ENCODE measurements at regions not wholly inside any gene's neighbourhood (a gene's known extent, or its start where the extent isn't known, plus 50 kb on each side); places are given as distances from the start of the nearest gene placed in this dataset.

DNA sequence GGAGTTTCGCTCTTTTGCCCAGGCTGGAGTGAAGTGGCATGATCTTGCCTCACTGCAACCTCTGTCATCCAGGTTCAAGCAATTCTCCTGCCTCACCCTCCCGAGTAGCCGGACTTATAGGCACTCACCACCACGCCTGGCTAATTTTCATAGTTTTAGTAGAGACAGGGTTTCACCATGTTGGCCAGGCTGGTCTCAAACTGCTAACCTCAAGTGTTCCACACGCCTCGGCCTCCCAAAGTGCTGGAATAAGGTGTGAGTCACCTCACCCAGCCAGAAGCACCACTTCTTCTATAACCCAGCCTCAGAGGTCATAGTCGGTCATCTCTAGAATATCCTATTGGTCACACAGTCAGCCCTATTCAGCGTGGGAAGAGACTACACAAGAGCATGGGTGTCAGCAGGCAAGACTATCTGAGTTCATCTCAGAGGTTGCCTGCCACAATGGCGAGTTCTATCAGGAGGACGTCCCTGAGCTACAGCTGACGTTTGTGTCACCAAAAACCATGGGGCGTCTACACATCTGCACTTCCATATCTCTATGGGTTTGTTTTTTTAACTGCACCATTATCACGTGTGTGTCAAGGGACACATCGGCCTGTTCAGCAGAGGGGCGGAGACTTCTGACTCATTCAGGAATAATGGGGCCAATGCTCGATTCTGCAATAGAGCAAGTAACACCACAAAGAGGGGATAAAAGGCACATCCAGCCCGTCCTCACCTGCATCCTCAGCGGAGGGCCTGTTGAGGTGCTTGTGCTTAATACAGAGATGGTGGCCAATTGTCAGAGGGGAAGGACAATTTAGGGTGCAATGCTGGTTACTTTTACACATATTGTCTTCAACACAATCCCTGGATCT, 256.3 kb upstream of the IRF2BP2 start (continued):
- TF ChIP-seq, protein P1, sequence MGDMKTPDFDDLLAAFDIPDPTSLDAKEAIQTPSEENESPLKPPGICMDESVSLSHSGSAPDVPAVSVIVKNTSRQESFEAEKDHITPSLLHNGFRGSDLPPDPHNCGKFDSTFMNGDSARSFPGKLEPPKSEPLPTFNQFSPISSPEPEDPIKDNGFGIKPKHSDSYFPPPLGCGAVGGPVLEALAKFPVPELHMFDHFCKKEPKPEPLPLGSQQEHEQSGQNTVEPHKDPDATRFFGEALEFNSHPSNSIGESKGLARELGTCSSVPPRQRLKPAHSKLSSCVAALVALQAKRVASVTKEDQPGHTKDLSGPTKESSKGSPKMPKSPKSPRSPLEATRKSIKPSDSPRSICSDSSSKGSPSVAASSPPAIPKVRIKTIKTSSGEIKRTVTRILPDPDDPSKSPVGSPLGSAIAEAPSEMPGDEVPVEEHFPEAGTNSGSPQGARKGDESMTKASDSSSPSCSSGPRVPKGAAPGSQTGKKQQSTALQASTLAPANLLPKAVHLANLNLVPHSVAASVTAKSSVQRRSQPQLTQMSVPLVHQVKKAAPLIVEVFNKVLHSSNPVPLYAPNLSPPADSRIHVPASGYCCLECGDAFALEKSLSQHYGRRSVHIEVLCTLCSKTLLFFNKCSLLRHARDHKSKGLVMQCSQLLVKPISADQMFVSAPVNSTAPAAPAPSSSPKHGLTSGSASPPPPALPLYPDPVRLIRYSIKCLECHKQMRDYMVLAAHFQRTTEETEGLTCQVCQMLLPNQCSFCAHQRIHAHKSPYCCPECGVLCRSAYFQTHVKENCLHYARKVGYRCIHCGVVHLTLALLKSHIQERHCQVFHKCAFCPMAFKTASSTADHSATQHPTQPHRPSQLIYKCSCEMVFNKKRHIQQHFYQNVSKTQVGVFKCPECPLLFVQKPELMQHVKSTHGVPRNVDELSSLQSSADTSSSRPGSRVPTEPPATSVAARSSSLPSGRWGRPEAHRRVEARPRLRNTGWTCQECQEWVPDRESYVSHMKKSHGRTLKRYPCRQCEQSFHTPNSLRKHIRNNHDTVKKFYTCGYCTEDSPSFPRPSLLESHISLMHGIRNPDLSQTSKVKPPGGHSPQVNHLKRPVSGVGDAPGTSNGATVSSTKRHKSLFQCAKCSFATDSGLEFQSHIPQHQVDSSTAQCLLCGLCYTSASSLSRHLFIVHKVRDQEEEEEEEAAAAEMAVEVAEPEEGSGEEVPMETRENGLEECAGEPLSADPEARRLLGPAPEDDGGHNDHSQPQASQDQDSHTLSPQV (IDR thresholded peaks at IDR 0.05) = peak; percentile 97
- TF ChIP-seq HES1 (IDR thresholded peaks at IDR 0.05; ENCODE audit: low read depth) (peak; percentile 63; the same call in 1 of the 2 replicates), ZNF224 (CRISPR knock-in tag; IDR thresholded peaks at IDR 0.05) (no peak), ELF2 (CRISPR knock-in tag; IDR thresholded peaks at IDR 0.05) (peak; percentile 5; the same call in 1 of the 2 replicates), SAFB2 (IDR thresholded peaks at IDR 0.05; ENCODE audit: borderline replicate concordance, low read depth, low read length, severe bottlenecking) (no peak), NUFIP1 (IDR thresholded peaks at IDR 0.05; ENCODE audit: partially characterized antibody) (no peak), SMARCE1 (IDR thresholded peaks at IDR 0.05) (peak; percentile 83), SRSF9 (IDR thresholded peaks at IDR 0.05; ENCODE audit: borderline replicate concordance, low read depth, low read length) (no peak), SMARCB1 (IDR thresholded peaks at IDR 0.05; ENCODE audit: insufficient read length, low read depth) (no peak), POLR3G (IDR thresholded peaks at IDR 0.05; ENCODE audit: extremely low read depth, insufficient read length, insufficient replicate concordance) (no peak), NFIC (IDR thresholded peaks at IDR 0.05) (peak; percentile 61), CBX2 (IDR thresholded peaks at IDR 0.05; ENCODE audit: insufficient read depth, low read length, poor library complexity, severe bottlenecking) (no peak), PBX2 (CRISPR knock-in tag; IDR thresholded peaks at IDR 0.05; ENCODE audit: low read depth) (no peak), PBX2 (tag; conservative IDR thresholded peaks at IDR 0.05; ENCODE audit: low read depth) (peak; percentile 67), FOSL1 (tag; conservative IDR thresholded peaks at IDR 0.05) (peak; percentile 98), SRF (CRISPR knock-in tag; IDR thresholded peaks at IDR 0.05) (no peak)
- TF ChIP-seq, protein P2, sequence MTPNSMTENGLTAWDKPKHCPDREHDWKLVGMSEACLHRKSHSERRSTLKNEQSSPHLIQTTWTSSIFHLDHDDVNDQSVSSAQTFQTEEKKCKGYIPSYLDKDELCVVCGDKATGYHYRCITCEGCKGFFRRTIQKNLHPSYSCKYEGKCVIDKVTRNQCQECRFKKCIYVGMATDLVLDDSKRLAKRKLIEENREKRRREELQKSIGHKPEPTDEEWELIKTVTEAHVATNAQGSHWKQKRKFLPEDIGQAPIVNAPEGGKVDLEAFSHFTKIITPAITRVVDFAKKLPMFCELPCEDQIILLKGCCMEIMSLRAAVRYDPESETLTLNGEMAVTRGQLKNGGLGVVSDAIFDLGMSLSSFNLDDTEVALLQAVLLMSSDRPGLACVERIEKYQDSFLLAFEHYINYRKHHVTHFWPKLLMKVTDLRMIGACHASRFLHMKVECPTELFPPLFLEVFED (CRISPR knock-in tag; conservative IDR thresholded peaks at IDR 0.05) = no peak
- TF ChIP-seq, protein P3, sequence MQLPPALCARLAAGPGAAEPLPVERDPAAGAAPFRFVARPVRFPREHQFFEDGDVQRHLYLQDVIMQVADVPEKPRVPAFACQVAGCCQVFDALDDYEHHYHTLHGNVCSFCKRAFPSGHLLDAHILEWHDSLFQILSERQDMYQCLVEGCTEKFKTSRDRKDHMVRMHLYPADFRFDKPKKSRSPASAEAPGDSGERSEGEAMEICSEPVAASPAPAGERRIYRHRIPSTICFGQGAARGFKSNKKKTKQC (CRISPR knock-in tag; IDR thresholded peaks at IDR 0.05) = no peak

Data from K562 (cell line).